Prostate gland (tissue), 2 donors: ENCODE measurements at regions not wholly inside any gene's neighbourhood (a gene's known extent, or its start where the extent isn't known, plus 50 kb on each side); places are given as distances from the start of the nearest gene placed in this dataset.

ENCODE experiments used
- POLR2A ChIP-seq: fragments of 450-650 bp; IDR thresholded peaks from one replicate; pipeline ENCODE4 v1.6.1; 2016; ENCODE audit warnings: antibody characterized with exemption, mild to moderate bottlenecking
- POLR2AphosphoS5 ChIP-seq: sonication (generic); formaldehyde crosslinking; IDR thresholded peaks from one replicate; pipeline ENCODE4 v1.6.1; 2017; ENCODE audit warnings: antibody characterized with exemption
- TF ChIP-seq, protein P1 (sequence below), 4 experiments: fragments of 200-600 bp in 2 of 4; fragments of 450-650 bp in 2 of 4; sonication (generic) in 2 of 4; IDR thresholded peaks; 1 replicate in 3 of 4; 2 replicates in 1 of 4; pipeline ENCODE4 v1.5.1; 2016 to 2019; ENCODE audit warnings: antibody characterized with exemption in 4 of 4, mild to moderate bottlenecking in 2 of 4, moderate library complexity in 2 of 4

DNA sequence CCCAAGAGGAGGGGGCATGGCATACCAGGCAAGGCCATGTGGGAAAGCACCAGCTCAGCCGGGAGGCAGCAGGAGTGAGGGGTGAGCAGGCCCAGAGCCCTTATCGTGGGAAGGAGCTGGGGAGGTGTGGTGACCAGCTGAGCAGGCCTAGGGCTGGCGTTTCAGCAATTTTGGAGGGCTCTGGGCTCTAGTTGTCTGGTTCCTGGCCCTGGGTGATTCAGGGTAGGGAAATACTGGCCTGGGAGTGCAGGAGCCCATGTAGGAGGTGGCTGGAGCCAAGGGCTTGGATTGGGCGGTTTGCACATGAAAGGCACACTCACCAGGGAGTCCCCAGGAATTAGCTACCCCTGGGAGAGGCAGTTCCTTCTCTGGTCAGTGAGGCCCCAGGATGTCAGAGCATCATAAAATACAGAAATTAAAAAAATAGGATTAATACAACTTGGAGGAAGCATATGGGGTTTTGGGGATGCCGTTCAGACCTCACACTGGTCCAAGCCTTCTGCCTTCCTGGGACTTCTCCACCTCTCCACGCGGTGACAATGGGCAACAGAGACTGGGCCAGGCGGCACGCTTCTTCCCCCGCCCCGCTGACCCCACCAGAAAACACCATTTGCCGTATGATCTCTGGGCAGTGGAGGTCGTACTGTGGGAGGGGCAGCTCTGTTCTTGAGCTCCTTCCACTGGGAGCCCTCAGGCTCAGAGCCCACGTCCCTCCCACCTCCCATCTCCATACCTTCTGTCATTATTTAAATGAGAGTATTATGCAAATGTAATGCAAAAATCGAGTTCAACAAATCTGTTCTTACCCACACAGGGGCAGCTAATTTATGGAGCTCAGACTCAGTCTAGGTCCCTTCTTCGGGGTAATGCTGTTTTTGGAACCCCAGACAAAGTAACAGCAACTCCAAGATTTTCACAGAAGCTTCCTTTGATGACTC lies 133.0 kb upstream of the FAM20C start:
- no peak for TF ChIP-seq POLR2AphosphoS5
- TF ChIP-seq, protein P1, sequence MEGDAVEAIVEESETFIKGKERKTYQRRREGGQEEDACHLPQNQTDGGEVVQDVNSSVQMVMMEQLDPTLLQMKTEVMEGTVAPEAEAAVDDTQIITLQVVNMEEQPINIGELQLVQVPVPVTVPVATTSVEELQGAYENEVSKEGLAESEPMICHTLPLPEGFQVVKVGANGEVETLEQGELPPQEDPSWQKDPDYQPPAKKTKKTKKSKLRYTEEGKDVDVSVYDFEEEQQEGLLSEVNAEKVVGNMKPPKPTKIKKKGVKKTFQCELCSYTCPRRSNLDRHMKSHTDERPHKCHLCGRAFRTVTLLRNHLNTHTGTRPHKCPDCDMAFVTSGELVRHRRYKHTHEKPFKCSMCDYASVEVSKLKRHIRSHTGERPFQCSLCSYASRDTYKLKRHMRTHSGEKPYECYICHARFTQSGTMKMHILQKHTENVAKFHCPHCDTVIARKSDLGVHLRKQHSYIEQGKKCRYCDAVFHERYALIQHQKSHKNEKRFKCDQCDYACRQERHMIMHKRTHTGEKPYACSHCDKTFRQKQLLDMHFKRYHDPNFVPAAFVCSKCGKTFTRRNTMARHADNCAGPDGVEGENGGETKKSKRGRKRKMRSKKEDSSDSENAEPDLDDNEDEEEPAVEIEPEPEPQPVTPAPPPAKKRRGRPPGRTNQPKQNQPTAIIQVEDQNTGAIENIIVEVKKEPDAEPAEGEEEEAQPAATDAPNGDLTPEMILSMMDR (IDR thresholded peaks at IDR 0.05) = no peak
- no peak for TF ChIP-seq POLR2A
